ENCODE measurements at regions not wholly inside any gene's neighbourhood (a gene's known extent, or its start where the extent isn't known, plus 50 kb on each side); places are given as distances from the start of the nearest gene placed in this dataset.
"Not testable (repeated sequence)": the region's sequence is repeated elsewhere in the genome, so short reads cannot be mapped to it uniquely, and the experiment has no call there.

GRCh38 chr18:78492064-78492812 lies 487.4 kb upstream of the SALL3 start:
- no peaks in the 10 kb centered on the region; a peak in 1 of 5 replicates for H3K27me3 ChIP-seq (ENCODE audit: control insufficient read depth in 1 of 2, insufficient read depth in 2 of 2, low read length in 2 of 2)
- FAIRE-seq (no peak), ATAC-seq (no peak), DNase-seq (ENCODE audit: low spot score) (no peak)
- in situ Hi-C loops (cut with HindIII; ENCODE audit: extremely low pct_ligation_motif_present, low pct_unique_long_range_greater_than_20kb): no loop called here
- no peaks in the 10 kb centered on the region for H4K20me1 ChIP-seq (ENCODE audit: insufficient read depth, low read length)
- CTCF ChIA-PET (ENCODE audit: low intra/inter-chr PET ratio, low total read pairs): no interaction called here
- no TSS peak for BruUV-seq (replicated peaks)
- no peak overlapping the region for H2AFZ ChIP-seq (ENCODE audit: low read length)
- 36% methylated on average over 6 of the region's 19 CpGs for WGBS (ENCODE audit: low lambda C conversion rate)
- H3K4me3 ChIP-seq (replicated peaks in 1 of 3; ENCODE audit: insufficient read depth in 1 of 3, low read depth in 2 of 3, low read length in 3 of 3): no peak overlapping the region
- no peaks in the 10 kb centered on the region for H3K4me1 ChIP-seq (ENCODE audit: insufficient read depth, low read length)
- H3K9me3 ChIP-seq (ENCODE audit: low read length): peaks cover 17% of the 10 kb centered on the region
- H3K79me2 ChIP-seq (ENCODE audit: insufficient read depth, low read length): no peaks in the 10 kb centered on the region
- no peak for TF ChIP-seq MBNL3 (CRISPR knock-in tag; conservative IDR thresholded peaks at IDR 0.05)
- TF ChIP-seq ISX (CRISPR knock-in tag; conservative IDR thresholded peaks at IDR 0.05): no peak
- no peak for TF ChIP-seq DBP (CRISPR knock-in tag; IDR thresholded peaks at IDR 0.05; ENCODE audit: not compliant biosample characterization)
- TF ChIP-seq ZKSCAN5 (CRISPR knock-in tag; IDR thresholded peaks at IDR 0.05): no peak
- no peak for TF ChIP-seq MTA3 (CRISPR knock-in tag; IDR thresholded peaks at IDR 0.05)
- no peak for TF ChIP-seq U2AF2 (IDR thresholded peaks at IDR 0.05; ENCODE audit: low read depth, low read length)
- TF ChIP-seq SRSF9 (IDR thresholded peaks at IDR 0.05; ENCODE audit: borderline replicate concordance, insufficient read depth, low read depth, low read length, poor library complexity, severe bottlenecking): no peak
- no peak overlapping the region for H3K9ac ChIP-seq (ENCODE audit: insufficient read depth, low read depth, low read length)
- intact Hi-C loops (cut with micrococcal nuclease; ENCODE audit: unreplicated experiment): no loop called here
- H3K4me2 ChIP-seq (ENCODE audit: low read depth, low read length): no peak overlapping the region
- no peaks in the 10 kb centered on the region for H3K36me3 ChIP-seq (replicated peaks in 1 of 2; ENCODE audit: control insufficient read depth in 1 of 2, insufficient read depth in 2 of 2, low read length in 2 of 2)
- H3K27ac ChIP-seq (ENCODE audit: extremely low read length, insufficient read depth, low read length): no peak overlapping the region
- POLR2A ChIA-PET: no interaction called here

- TF ChIP-seq MNT (IDR thresholded peaks at IDR 0.05): peak; percentile 99
- TF ChIP-seq CC2D1A (CRISPR knock-in tag; IDR thresholded peaks at IDR 0.05): no peak
- TF ChIP-seq SP4 (CRISPR knock-in tag; IDR thresholded peaks at IDR 0.05): no peak
- BruUV-seq (replicated peaks): no TSS peak
- CTCF ChIA-PET (ENCODE audit: low intra/inter-chr PET ratio, low total read pairs): no interaction called here
- ATAC-seq (no peak), FAIRE-seq (no peak), DNase-seq (ENCODE audit: low spot score) (no peak)
- no peak overlapping the region for H3K4me2 ChIP-seq (ENCODE audit: low read depth, low read length)
- no peak overlapping the region for H3K9ac ChIP-seq (ENCODE audit: insufficient read depth, low read depth, low read length)
- no peak overlapping the region for H2AFZ ChIP-seq (ENCODE audit: low read length)
- intact Hi-C loops (cut with micrococcal nuclease; ENCODE audit: unreplicated experiment) (no loop called here), in situ Hi-C loops (cut with HindIII; ENCODE audit: extremely low pct_ligation_motif_present, low pct_unique_long_range_greater_than_20kb) (no loop called here)
- H3K27me3 ChIP-seq (ENCODE audit: control insufficient read depth in 1 of 2, insufficient read depth in 2 of 2, low read length in 2 of 2): peaks cover 0 to 4% of the 10 kb centered on the region in 2 experiments; a peak in 1 of 5 replicates
- no peak overlapping the region for H3K27ac ChIP-seq (ENCODE audit: extremely low read length, insufficient read depth, low read length)
- H3K4me1 ChIP-seq (ENCODE audit: insufficient read depth, low read length): no peaks in the 10 kb centered on the region
- H3K36me3 ChIP-seq (replicated peaks in 1 of 2; ENCODE audit: control insufficient read depth in 1 of 2, insufficient read depth in 2 of 2, low read length in 2 of 2): no peaks in the 10 kb centered on the region
- H3K4me3 ChIP-seq (replicated peaks in 1 of 3; ENCODE audit: insufficient read depth in 1 of 3, low read depth in 2 of 3, low read length in 3 of 3): no peak overlapping the region
- H3K9me3 ChIP-seq (ENCODE audit: low read length): peaks cover 17% of the 10 kb centered on the region
- POLR2A ChIA-PET: no interaction called here
- no peaks in the 10 kb centered on the region for H3K79me2 ChIP-seq (ENCODE audit: insufficient read depth, low read length)
- 49% methylated on average over 8 of the region's 16 CpGs for WGBS (ENCODE audit: low lambda C conversion rate)
- no peaks in the 10 kb centered on the region for H4K20me1 ChIP-seq (ENCODE audit: insufficient read depth, low read length)
Measured at GRCh38 chr18:78492813-78493371, 486.7 kb upstream of the SALL3 start.

GRCh38 chr18:78493490-78493889 lies 486.1 kb upstream of the SALL3 start:
- H3K79me2 ChIP-seq (ENCODE audit: insufficient read depth, low read length); ATAC-seq; H3K27ac ChIP-seq (ENCODE audit: extremely low read length, insufficient read depth, low read length); H3K4me1 ChIP-seq (ENCODE audit: insufficient read depth, low read length); H4K20me1 ChIP-seq (ENCODE audit: insufficient read depth, low read length); H2AFZ ChIP-seq (ENCODE audit: low read length); H3K4me2 ChIP-seq (ENCODE audit: low read depth, low read length); CTCF ChIA-PET (ENCODE audit: low intra/inter-chr PET ratio, low total read pairs); H3K36me3 ChIP-seq (replicated peaks in 1 of 2; ENCODE audit: control insufficient read depth in 1 of 2, insufficient read depth in 2 of 2, low read length in 2 of 2); intact Hi-C loops (cut with micrococcal nuclease; ENCODE audit: unreplicated experiment); H3K27me3 ChIP-seq (ENCODE audit: control insufficient read depth in 1 of 2, insufficient read depth in 2 of 2, low read length in 2 of 2); H3K4me3 ChIP-seq (replicated peaks in 1 of 3; ENCODE audit: insufficient read depth in 1 of 3, low read depth in 2 of 3, low read length in 3 of 3); BruUV-seq (replicated peaks); DNase-seq (ENCODE audit: low spot score); in situ Hi-C loops (cut with HindIII; ENCODE audit: extremely low pct_ligation_motif_present, low pct_unique_long_range_greater_than_20kb); H3K9ac ChIP-seq (ENCODE audit: insufficient read depth, low read depth, low read length); FAIRE-seq; POLR2A ChIA-PET: not testable (repeated sequence)
- WGBS (ENCODE audit: low lambda C conversion rate): 0% methylated on average over 5 of the region's 5 CpGs
- H3K9me3 ChIP-seq (ENCODE audit: low read length): peaks cover 17% of the 10 kb centered on the region

Measured in HepG2 (cell line).